Caco-2 (cell line): ENCODE measurements at regions not wholly inside any gene's neighbourhood (a gene's known extent, or its start where the extent isn't known, plus 50 kb on each side); places are given as distances from the start of the nearest gene placed in this dataset.

Experiments used
- BruUV-seq: library from RNA; stranded (reverse); fragments of 400-500 nt; replicated peaks from 2 replicates; lab custom pipeline; 2021; lab: Mats Ljungman, UMichigan
- CTCF ChIA-PET: fragments of 300-600 bp; sonication (Branson Sonifier 250); formaldehyde crosslinking; loops from one replicate; lab custom pipeline; 2022; ENCODE audit warnings: antibody characterized with exemption; lab: Charles Lee
- POLR2A ChIA-PET: fragments of 300-600 bp; sonication (Branson Sonifier 250); formaldehyde crosslinking; loops from one replicate; lab custom pipeline; 2022; ENCODE audit warnings: antibody characterized with exemption; lab: Charles Lee
- DNase-seq, 2 experiments: peaks; one replicate each; pipeline versions ENCODE4 v3.0.0 to v3.0.0-alpha.2; 2020 to 2022
- H3K27me3 ChIP-seq: replicated peaks from 2 replicates; pipeline ENCODE4 v1.6.0; 2011; ENCODE audit warnings: low read length; ENCODE audit not compliant: control insufficient read depth, insufficient read depth
- H3K36me3 ChIP-seq: 2 replicates; pipeline ENCODE4 v1.5.1; 2011; ENCODE audit warnings: low read length; ENCODE audit not compliant: control insufficient read depth, insufficient read depth
- H3K4me1 ChIP-seq: fragments of 250-450 bp; sonication (Bioruptor Pico); 2 replicates; pipeline ENCODE4 v1.5.1; 2020; ENCODE audit warnings: mild to moderate bottlenecking
- H3K4me3 ChIP-seq: 2 replicates; pipeline ENCODE4 v1.5.1; 2011; ENCODE audit warnings: low read depth, mild to moderate bottlenecking, control low read depth, low read length
- H3K9me3 ChIP-seq: fragments of 250-450 bp; sonication (Bioruptor Pico); 2 replicates; pipeline ENCODE4 v1.5.1; 2020; ENCODE audit warnings: mild to moderate bottlenecking, moderate library complexity
- H3K27ac Mint-ChIP-seq: one replicate; pipeline ENCODE4 v1.8.0; 2022; ENCODE audit warnings: mixed read lengths; ENCODE audit not compliant: unreplicated experiment
- H3K27me3 Mint-ChIP-seq: one replicate; pipeline ENCODE4 v1.8.0; 2022; ENCODE audit warnings: mixed read lengths; ENCODE audit not compliant: insufficient read depth, unreplicated experiment
- H3K36me3 Mint-ChIP-seq: one replicate; pipeline ENCODE4 v1.8.0; 2022; ENCODE audit warnings: mild to moderate bottlenecking, mixed read lengths; ENCODE audit not compliant: insufficient read depth, unreplicated experiment
- H3K4me1 Mint-ChIP-seq: one replicate; pipeline ENCODE4 v1.8.0; 2022; ENCODE audit warnings: low read depth, mixed read lengths; ENCODE audit not compliant: unreplicated experiment
- H3K4me3 Mint-ChIP-seq: one replicate; pipeline ENCODE4 v1.8.0; 2022; ENCODE audit warnings: mild to moderate bottlenecking, moderate library complexity, mixed read lengths; ENCODE audit not compliant: unreplicated experiment
- H3K9me3 Mint-ChIP-seq: one replicate; pipeline ENCODE4 v1.8.0; 2022; ENCODE audit warnings: mixed read lengths; ENCODE audit not compliant: unreplicated experiment
- CTCF ChIP-seq, 2 experiments: fragments of 200-600 bp in 1 of 2; IDR thresholded peaks; 1 replicate in 1 of 2; 2 replicates in 1 of 2; pipeline versions ENCODE4 v1.5.1 to v1.8.0; 2011 to 2022; ENCODE audit warnings: antibody characterized with exemption in 1 of 2, control low read depth in 1 of 2, inconsistent platforms in 1 of 2, low read depth in 1 of 2, low read length in 1 of 2, mild to moderate bottlenecking in 1 of 2, moderate library complexity in 1 of 2; ENCODE audit not compliant: insufficient read depth in 1 of 2, severe bottlenecking in 1 of 2, unreplicated experiment in 1 of 2
- intact Hi-C: fragments of 100-400 bp; cut with micrococcal nuclease; formaldehyde crosslinking; loops from one replicate; pipeline ENCODE4 v1.10.0; 2022; ENCODE audit not compliant: unreplicated experiment

DNA sequence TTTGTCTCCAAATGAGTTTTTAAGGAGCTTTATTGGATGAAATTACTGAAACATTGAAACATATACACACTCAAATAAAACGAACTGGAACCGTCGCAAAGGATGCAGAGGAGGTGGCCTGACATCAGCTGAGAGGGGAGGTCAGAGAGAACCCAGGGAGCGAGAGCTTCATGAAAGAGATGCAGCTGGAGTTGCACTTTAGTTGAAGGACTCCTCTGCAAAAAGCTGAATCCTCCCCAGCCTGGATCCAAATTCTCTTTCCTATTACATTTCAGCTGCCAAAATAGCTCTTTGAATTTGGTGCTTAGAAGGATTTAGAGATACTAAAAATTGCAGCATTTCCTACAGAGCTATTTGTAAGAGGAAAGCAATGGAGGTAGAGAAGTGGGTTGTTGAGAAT lies 140.0 kb upstream of the DPP6 start:
- H3K36me3 ChIP-seq: no peaks in the 10 kb centered on the region
- no peak overlapping the region for H3K27ac Mint-ChIP-seq
- no peaks in the 10 kb centered on the region for H3K9me3 Mint-ChIP-seq
- no peak for TF ChIP-seq CTCF (IDR thresholded peaks at IDR 0.05; ENCODE audit: insufficient read depth in 1 of 2, low read depth in 1 of 2, low read length in 1 of 2, severe bottlenecking in 1 of 2, unreplicated experiment in 1 of 2)
- no peaks in the 10 kb centered on the region for H3K9me3 ChIP-seq
- no peak for DNase-seq
- no peaks in the 10 kb centered on the region for H3K4me1 ChIP-seq
- CTCF ChIA-PET: no interaction called here
- no TSS peak for BruUV-seq
- no peaks in the 10 kb centered on the region for H3K36me3 Mint-ChIP-seq
- intact Hi-C loops: no loop called here
- H3K27me3 ChIP-seq: no peaks in the 10 kb centered on the region
- H3K27me3 Mint-ChIP-seq: peaks cover 7% of the 10 kb centered on the region
- H3K4me3 Mint-ChIP-seq: no peak overlapping the region
- POLR2A ChIA-PET: no interaction called here
- H3K4me3 ChIP-seq: no peak overlapping the region
- H3K4me1 Mint-ChIP-seq: no peaks in the 10 kb centered on the region

- no peaks in the 10 kb centered on the region for H3K9me3 Mint-ChIP-seq
Observed at GRCh38 chr7:153920126-153920525, 132.1 kb upstream of the DPP6 start.

GRCh38 chr7:153920897-153921296 lies 131.3 kb upstream of the DPP6 start:
- Mint-ChIP-seq H3K27me3 (no peaks in the 10 kb centered on the region), H3K4me1 (no peaks in the 10 kb centered on the region), H3K4me3 (no peak overlapping the region), H3K36me3 (no peaks in the 10 kb centered on the region), H3K27ac (no peak overlapping the region), H3K9me3 (no peaks in the 10 kb centered on the region)
- no peaks in the 10 kb centered on the region for H3K36me3 ChIP-seq
- no peaks in the 10 kb centered on the region for H3K9me3 ChIP-seq
- ChIA-PET CTCF (no interaction called here), POLR2A (no interaction called here)
- intact Hi-C loops: no loop called here
- TF ChIP-seq CTCF (IDR thresholded peaks at IDR 0.05; ENCODE audit: insufficient read depth in 1 of 2, low read depth in 1 of 2, low read length in 1 of 2, severe bottlenecking in 1 of 2, unreplicated experiment in 1 of 2): no peak
- no peak overlapping the region for H3K4me3 ChIP-seq
- BruUV-seq: no TSS peak
- DNase-seq: no peak
- no peaks in the 10 kb centered on the region for H3K27me3 ChIP-seq
- no peaks in the 10 kb centered on the region for H3K4me1 ChIP-seq

More at GRCh38 chr7:153920126-153920525, 132.1 kb upstream of the DPP6 start:
- Histone ChIP-seq H3K36me3 (no peaks in the 10 kb centered on the region), H3K27me3 (no peaks in the 10 kb centered on the region), H3K9me3 (no peaks in the 10 kb centered on the region), H3K4me3 (no peak overlapping the region), H3K4me1 (no peaks in the 10 kb centered on the region)
- H3K27ac Mint-ChIP-seq: no peak overlapping the region
- H3K27me3 Mint-ChIP-seq: no peaks in the 10 kb centered on the region
- no peak overlapping the region for H3K4me3 Mint-ChIP-seq
- TF ChIP-seq CTCF (IDR thresholded peaks at IDR 0.05; ENCODE audit: insufficient read depth in 1 of 2, low read depth in 1 of 2, low read length in 1 of 2, severe bottlenecking in 1 of 2, unreplicated experiment in 1 of 2): no peak
- DNase-seq: no peak
- ChIA-PET CTCF (no interaction called here), POLR2A (no interaction called here)
- no peaks in the 10 kb centered on the region for H3K4me1 Mint-ChIP-seq
- no TSS peak for BruUV-seq
- no peaks in the 10 kb centered on the region for H3K36me3 Mint-ChIP-seq
- intact Hi-C loops: no loop called here
